Mucosa of gallbladder (tissue), 1 donor: ENCODE measurements at regions not wholly inside any gene's neighbourhood (a gene's known extent, or its start where the extent isn't known, plus 50 kb on each side); places are given as distances from the start of the nearest gene placed in this dataset.
"Not testable (repeated sequence)": the region's sequence is repeated elsewhere in the genome, so short reads cannot be mapped to it uniquely, and the experiment has no call there.

Experiments
- DNase-seq: peaks from one replicate; pipeline ENCODE4 v3.0.0-alpha.2; 2020; ENCODE audit warnings: low spot score
- donor health status: DM: no; HTN: no; CAD: no.

DNA sequence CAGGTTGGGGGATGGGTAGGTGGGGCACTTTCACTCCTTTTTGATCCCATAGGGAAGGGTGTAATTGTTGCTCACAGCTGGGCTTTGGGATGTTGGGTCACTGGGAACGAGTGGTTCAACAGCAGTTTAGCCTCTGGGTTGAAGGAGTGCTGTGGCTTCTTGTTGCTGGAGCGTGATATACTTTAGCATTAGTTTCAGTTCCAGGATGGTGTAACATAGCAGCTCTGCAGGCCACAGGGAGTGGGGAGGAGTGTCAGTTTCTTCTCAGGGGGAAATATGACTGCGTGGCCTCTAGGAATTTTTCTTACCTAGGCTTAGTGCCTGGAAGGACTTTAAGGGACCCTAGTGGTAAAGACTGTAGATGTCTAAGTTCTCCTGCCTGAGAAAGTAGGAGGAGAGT lies 1105.3 kb upstream of the TMPRSS15 start:
- DNase-seq = no peak

DNA sequence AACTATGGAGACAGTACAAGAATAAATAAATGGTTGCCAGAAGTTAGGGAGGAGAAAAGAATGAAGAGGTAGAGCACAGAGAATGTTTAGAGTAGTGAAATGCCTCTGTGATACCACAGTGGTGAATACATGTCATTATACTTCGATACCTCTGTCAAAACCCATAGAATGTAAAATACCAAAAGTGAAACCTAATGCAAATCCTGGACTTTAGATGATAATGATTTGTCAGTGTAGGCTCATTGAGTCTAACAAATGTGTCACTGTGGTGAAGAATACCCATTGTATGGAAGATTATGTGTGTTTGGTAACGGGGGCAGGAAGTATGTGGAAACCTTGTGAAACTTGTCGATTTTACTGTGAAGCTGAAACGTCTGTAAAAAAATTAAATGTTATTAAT lies 1106.5 kb upstream of the TMPRSS15 start:
- DNase-seq = no peak

DNA sequence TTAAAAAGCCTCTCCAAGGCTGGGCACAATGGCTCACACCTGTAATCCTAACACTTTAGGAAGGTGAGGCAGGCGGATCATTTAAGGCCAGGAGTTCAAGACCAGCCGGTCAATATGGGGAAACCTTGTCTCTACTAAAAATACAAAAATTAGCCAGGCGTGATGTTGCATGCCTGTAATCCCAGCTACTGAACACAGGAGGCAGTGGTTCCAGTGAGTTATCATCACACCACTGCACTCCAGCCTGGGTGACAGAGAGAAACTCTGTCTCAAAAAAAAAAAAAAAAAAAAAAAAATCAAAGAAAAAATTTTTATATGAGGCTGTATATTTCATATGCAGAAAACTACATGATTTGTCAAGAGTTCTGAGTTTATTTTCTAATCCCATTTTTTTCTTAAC lies 1107.1 kb upstream of the TMPRSS15 start:
- no peak for DNase-seq

DNA sequence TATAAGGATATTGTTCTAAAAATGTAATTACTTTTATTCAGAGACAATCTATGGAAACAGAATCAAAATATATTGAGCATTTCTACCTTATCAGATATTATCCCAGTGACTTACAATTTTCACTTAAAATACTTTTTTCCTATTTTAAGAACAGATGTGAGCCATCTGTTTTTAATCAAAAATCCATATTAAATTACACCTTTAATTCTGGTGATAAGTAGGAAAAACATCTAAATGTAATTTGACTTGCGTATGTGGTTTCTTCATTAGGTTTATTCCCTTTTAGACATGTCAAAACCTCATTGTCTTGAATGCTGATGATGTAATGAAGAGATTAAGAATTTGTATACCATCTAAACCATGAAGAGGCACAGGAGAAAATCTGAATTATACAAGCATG lies 1118.8 kb upstream of the TMPRSS15 start:
- DNase-seq = no peak

DNA sequence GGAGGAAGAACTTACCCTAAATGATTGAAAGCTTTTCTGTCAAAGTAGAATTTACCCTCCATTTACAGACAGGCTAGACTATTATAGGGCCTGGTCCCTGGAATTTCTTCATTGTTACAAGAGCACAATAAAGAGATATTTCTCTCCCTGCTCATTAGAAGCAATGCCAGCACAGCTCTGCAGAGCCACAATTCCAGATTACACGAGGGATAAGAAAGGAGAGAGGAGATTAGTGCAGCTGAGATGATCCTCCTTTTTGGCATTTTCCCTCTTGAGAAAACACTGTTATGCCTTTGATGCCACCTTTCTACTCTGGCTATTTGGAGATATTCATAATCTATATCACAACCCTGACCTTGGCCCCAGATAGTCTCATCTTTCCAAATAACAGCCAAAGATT lies 1119.5 kb upstream of the TMPRSS15 start:
- no peak for DNase-seq

DNA sequence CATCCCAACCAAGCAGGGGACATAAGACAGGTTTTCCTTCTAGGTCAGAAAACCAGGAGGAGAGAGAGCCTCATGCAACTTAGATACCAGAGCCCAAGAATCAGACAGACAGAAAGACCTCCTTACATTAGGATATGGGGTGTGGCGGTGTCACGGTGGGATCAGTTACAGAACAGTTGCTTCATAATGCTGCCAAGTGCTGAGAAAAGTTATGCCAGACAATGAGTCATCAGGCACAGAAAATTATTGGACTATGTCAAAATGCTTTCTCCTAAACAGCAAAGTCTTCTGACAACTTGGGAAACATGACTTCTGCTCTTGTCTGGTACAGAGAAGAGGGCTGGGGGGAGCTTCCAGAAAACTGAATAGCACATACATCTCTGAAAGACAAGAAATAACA lies 1120.2 kb upstream of the TMPRSS15 start:
- DNase-seq = no peak

DNA sequence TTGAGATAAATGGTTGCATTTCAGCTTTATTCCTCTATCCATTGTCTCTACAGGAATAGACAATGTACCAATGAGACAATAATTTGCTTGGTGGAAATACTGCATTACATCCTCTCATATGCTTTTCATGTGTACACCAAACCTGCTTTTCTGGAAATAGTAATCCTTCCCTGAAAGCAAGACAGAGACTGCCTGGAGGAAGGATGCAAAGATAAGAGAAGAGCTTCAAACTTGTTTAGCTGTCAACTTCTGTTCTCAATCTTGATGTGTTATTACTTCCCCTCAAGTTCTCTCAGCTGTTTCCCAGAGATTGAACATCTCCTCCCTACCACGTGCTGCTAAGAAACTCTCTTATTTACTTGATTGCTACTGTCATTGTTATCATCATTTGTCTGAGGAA lies 1125.4 kb upstream of the TMPRSS15 start:
- no peak for DNase-seq

DNA sequence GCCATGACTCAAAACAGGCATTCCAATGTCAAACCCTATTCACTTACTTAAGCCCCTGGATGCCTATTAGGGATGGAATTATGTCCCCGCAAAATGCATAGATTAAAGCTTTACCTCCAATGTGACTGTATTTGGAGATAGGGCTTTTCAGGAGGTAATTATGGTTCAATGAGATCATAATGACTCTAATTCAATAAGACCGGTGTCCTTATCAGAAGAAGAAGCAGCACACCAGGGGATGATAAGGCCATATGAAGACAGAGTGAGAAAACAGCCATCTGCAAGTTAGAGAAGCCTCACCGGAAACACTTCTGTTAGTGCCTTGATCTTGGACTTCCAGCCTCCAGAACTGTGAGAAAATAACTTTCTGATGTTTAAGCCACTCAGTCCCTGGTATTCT lies 1131.8 kb upstream of the TMPRSS15 start:
- no peak for DNase-seq

DNA sequence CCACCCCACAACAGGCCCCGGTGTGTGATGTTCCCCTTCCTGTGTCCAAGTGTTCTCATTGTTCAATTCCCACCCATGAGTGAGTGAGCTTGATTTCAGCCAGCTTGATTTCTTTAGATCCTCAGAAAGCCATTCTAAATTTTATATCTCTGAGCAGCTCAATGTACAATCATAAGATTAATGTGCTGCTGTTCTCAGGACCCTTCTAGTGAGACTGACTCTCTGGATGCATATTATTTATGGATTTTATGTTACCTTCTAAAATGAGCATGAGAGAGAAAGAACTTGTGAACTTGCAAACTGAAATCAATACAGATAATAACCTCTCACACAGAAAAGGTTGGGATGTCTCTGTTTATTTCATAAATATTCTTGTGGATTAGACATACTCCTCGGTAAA lies 1133.5 kb upstream of the TMPRSS15 start:
- no peak for DNase-seq

DNA sequence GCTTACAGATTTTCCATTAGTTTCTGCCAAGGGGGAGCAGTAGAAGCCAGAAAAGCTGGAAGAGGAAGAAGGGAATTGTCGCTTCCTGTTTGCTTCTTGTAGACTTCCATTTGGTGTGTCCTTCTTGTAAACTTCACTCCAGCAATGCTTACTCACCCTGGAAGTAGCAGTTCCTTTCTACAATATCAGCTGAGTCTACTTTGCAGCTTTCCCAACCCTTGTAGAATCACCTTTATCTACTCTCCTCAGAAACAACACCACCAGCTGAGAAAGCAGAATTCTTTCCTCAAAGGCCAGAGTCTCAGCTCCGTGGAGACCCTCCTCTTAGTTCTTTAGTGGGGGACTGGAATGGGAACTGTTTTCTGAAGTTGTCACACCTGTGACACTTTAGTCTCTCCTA lies 1136.7 kb upstream of the TMPRSS15 start:
- DNase-seq = no peak

DNA sequence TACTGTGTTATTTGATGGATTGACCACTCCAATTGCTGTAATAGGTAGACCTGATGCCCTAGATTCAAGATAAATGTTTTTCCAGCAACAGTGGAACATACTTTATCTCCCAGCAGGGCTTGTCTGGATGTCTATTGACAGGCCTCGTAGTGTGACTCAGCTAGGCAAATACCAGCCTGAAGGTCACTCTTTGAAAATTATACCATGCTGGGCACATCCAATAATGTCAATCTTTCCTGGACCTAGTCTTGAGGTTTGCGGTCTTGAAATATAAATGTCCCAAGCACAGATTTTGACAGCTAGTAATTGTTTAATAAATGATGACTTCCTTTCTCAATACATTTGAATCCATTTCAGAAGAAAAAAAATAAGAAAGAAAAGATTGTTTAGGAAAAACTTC lies 1138.0 kb upstream of the TMPRSS15 start:
- peak; percentile 34 for DNase-seq

DNA sequence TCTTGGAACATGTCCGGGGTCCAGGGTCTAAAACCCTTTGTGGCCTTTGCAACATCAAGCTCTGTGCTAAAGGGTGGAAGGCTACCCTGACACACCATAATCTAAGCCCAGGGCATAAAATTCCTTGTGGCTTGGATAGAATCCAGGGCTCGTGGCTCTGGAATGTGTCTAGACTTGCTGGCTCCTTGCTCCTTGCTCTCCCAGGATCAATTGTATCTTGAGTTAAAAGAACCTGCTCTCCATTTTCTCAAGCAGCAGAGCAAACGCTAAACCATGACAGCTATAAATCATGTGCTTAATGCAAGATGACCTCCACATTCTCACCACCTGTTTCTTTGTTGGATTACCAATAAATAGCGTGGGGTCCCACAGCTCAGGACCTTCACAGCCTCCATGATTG lies 1140.9 kb upstream of the TMPRSS15 start:
- DNase-seq = not testable (repeated sequence)

DNA sequence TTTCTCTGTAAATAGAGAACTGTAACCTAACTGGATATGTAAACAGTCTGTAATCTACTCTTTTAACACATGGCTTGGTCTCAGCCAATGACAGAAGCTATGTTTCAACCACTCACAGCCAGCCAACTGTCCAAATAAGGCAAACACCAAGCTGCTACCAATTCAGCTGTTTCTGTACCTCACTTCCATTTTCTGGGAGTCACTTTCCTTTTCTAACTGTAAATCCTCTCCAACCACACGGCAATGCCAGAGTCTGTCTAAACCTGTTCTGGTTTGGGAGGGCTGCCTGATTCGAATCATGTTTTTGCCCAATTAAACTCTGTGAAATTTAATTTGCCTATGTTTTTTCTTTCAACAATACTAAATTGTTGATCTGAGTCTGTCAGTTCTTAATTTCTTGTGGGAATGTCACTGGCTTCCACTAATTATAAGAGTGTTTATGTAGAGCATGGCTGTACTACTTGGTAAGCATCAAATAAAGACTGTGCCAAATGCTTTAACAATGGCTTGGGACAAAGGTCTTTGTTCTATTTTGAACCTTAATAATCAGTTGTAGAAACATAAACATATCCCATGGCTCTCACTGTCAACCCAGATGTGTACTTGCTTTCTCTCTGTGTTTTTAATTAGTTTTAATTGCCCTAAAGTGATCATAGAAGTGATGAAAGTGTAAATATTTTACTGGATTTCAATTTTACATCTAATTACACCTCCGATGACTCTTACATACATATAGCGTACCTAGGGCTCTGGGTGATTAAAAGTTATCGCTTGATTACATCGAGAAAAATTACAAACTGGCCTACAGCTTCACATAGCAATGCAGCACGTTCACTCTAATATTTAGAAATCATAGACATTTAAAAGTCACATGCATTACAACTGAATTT lies 1144.6 kb upstream of the TMPRSS15 start:
- no peak for DNase-seq

DNA sequence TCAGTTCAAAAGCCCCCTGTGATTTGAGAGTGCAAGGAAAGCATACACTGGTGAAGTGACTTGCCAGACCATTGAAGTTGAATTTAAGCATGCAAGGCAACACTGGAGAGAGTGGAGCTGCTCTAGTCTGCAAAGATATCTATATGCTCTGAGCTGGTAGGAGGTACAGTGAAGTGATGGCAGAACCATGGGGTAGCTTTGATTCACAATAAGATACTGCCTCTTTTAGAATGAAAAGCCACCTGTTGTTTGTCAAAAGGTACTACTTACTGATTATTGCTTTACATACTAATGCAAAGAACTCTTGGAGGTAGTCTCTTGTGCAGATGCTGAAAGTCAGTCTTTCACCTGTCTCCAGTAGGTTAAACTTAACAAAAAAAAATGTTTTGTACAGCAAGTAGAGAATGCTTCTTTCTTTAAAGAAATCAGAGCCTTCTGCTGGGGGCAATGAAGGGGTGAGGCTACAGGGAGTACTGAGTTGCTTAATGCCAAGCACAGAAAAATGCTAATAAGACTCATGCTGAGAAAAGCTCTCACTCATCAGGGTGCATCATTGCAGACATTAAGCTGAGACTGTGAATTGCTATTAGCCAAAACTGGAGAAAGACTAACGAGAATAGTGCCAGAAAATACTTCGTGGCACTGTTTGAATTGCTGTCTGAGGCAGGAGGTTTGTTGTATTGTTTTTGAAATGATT lies 1150.5 kb upstream of the TMPRSS15 start:
- no peak for DNase-seq

DNA sequence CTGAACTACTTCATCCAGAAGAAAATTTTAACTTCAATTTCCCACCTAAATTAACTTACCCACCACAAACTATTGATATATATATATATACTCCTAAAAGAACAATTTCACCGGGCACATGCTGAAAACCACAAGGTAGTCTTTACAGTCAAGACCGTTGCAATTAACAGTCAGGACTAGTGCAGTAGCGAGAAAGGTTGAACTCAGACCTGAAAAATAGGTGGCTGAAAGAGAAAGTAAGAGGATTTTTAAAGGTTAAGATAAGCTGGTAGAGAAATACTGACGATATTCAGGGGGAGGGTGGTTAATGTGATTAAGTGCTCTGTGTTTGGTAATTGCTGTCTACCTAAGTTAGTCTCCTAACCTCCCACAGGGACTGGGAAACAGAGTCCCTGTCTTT lies 1153.5 kb upstream of the TMPRSS15 start:
- no peak for DNase-seq

DNA sequence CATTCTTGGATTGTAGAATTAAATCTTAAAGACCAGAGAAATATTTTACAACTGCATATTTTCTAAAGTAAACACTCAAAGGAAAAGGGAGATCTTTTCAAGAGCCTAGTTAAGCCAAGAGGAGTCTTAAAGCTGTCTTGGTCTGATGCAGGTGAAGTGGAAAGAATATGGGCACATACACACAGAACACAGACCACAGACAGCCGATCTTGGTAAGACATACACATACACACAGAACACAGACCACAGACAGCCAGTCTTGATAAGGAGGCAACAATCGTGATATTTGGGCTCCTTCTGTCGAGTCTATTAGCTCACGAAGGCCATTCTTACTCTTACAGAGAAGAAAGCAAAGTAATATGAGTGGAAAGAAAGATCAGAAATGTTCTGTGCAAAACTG lies 1153.9 kb upstream of the TMPRSS15 start:
- no peak for DNase-seq

DNA sequence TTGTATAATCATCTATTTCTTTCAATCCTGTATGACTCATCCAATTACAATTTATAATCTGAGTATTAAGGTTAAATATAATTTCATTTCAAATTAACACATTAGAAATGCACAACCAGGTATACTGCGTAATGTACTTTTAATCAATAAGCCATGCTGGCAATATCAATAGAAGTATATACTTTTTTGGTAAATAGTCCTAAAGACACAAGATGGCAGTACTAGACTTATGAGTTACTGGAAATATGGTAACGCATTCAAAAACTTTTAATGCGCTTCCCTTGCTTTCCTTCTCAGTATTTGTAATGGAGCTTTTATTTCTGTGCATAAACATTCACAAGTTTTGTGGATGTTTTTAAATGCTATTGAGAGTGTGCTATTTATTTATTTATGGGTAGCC lies 1162.0 kb upstream of the TMPRSS15 start:
- DNase-seq = no peak

DNA sequence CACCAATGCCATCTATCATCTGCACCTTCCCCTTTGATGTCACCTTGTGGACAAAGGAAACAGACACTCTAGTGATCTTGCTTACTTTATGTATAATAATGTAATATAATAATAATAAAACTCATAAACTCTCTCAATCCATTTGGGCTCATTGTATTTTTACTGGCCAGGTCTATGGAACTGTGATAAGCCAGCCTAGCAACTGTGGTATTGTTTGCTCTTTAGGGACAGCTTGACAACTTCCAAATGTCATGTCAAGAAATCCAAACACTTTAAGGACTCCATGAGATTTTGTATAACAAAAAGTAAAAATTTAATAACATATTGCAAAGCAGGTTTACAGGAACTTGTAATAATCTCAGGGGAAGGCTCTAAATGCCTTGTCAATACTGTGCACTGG lies 1163.4 kb upstream of the TMPRSS15 start:
- no peak for DNase-seq

DNA sequence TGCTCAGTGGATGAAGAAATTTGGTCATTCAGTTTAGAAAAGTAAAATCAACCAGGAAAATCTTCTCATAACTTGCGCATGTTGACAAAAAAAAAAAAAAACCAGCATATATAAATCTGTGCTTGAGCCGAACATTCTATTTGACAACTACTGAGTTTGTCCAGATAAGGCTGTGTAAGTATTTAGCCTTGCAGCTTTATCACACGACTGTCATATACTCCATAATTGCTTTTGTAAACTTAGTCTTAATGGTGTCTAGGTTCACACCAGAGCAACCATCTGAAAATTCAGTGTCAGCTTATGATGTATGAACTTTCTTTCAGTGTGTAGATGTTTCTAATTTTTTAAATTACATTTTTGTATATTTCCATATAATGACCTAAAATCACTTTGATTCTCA lies 1173.8 kb upstream of the TMPRSS15 start:
- DNase-seq = no peak

DNA sequence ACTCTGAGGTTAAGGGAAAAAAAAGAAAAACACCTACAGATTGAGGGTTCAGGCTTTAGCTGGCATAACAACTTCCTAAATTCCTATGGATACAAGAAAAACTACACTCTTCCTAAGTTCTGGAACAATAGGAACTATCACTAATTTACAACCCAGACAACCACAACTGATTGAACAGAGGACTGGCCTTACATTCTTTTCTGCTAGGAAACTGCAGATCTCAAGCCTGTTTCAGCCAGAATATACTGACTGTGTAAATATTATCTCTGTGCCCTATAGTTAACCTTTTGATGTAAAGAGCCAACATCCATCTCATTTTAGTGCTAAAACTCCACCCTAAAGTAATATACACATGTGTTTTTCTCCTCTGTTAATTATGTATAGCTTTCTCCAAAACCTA lies 1186.5 kb upstream of the TMPRSS15 start:
- no peak for DNase-seq

DNA sequence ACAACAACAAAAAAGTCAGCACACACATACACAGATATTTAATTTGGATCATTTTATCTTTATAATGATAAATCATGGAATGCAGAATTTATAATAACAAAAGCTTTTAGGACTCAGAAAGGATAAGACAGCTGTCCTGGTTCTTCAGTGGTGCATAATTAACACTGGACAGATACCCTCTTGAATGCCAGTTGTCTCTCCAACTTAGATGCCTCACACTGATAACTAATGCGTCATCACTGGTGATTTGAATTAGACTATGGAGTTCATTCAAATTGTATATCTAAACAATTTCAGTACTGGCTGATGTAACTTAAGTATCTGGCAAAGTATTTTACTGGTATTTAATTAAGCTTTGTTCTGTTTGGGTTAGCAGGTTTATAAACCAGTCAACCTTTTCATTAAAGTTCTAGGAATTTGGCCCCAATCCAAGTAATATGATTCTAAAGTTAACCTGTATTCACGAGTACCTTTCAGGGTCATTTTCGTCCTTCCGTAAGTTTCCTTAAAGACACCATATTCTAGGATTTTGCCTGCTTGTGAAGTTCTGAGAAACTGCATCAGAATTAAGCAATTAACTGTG lies 1199.5 kb upstream of the TMPRSS15 start:
- DNase-seq = no peak

DNA sequence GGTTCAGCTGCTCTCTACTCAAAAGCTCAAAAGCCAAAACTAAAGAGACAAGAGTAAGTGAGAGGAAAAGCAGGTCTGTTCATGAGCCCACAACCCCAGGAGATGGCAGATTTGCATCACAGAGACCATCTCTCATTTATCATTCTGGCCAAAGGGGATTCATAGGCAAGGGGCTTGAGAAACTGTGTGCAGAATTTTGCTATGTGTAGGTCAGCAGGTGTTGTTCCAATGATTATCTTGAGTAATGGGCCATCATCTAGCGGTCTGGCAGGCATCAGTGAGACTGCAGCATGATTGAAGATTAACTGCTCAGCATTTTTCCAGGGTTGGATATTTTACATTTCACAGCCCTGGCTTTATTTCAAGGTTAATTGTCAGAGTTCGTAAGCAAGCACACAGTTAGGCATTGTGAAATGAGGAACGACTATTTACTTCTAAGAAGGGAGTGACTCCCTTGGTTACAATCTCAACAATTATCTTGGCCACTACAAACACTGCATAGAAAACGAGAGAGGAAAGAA lies 1204.6 kb upstream of the TMPRSS15 start:
- DNase-seq = no peak

DNA sequence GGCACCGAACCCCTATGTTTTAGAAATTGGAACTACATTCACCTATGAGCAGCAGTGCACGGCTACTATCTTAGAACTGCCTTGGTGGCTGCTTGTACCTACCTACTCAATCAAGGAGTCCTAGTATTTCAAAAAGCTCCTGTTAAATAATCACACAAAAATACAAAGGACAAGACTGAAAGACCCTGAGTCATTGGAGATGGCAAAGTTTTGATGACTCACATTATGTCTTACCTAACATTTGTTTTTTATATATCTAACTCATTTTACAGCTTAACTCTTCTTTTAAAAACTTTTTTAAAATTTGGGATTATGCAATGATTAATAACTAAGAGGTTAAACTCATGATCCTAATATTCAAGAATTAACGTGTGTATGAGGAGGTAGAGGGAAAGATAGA lies 1206.0 kb upstream of the TMPRSS15 start:
- DNase-seq = no peak
